Liver (tissue), 7 donors: ENCODE measurements at regions not wholly inside any gene's neighbourhood (a gene's known extent, or its start where the extent isn't known, plus 50 kb on each side); places are given as distances from the start of the nearest gene placed in this dataset.

Experiments
- DNase-seq: peaks from one replicate; pipeline ENCODE4 v3.0.0-alpha.2; 2017; ENCODE audit warnings: low spot score
- H3K27ac ChIP-seq, 2 donors: one replicate each; pipeline ENCODE4 v1.7.0; 2013; ENCODE audit warnings: inconsistent platforms in 2 of 2, low read length in 2 of 2, control low read depth in 1 of 2, low read depth in 1 of 2, mild to moderate bottlenecking in 1 of 2
- H3K27me3 ChIP-seq, 4 donors: one replicate each; pipeline versions ENCODE4 v1.6.1 to v1.7.0; 2013; ENCODE audit warnings: low read length in 3 of 4, inconsistent platforms in 1 of 4, mild to moderate bottlenecking in 1 of 4, moderate library complexity in 1 of 4; ENCODE audit not compliant: control insufficient read depth in 4 of 4, insufficient read depth in 4 of 4
- H3K36me3 ChIP-seq, 4 donors: one replicate each; pipeline versions ENCODE4 v1.6.1 to v1.7.0; 2013; ENCODE audit warnings: low read length in 3 of 4, mild to moderate bottlenecking in 3 of 4, low read depth in 1 of 4, moderate library complexity in 1 of 4; ENCODE audit not compliant: control insufficient read depth in 4 of 4, insufficient read depth in 3 of 4
- H3K4me1 ChIP-seq, 4 donors: one replicate each; pipeline versions ENCODE4 v1.6.1 to v1.7.0; 2013; ENCODE audit warnings: low read length in 3 of 4, mild to moderate bottlenecking in 3 of 4, moderate library complexity in 1 of 4; ENCODE audit not compliant: control insufficient read depth in 4 of 4, insufficient read depth in 4 of 4
- H3K4me3 ChIP-seq, 3 donors: one replicate each; pipeline versions ENCODE4 v1.6.1 to v1.7.0; 2013; ENCODE audit warnings: low read length in 3 of 3, control low read depth in 1 of 3, low read depth in 1 of 3, mild to moderate bottlenecking in 1 of 3
- H3K9ac ChIP-seq, 2 donors: one replicate each; pipeline ENCODE4 v1.7.0; 2013; ENCODE audit warnings: low read length in 2 of 2, mild to moderate bottlenecking in 2 of 2, moderate library complexity in 2 of 2, control low read depth in 1 of 2, low read depth in 1 of 2
- H3K9me3 ChIP-seq, 4 donors: one replicate each; pipeline versions ENCODE4 v1.6.1 to v1.7.0; 2013; ENCODE audit warnings: low read length in 3 of 4; ENCODE audit not compliant: control insufficient read depth in 4 of 4
- FOXA1 ChIP-seq: IDR thresholded peaks from 2 replicates; pipeline ENCODE4 v1.6.1; 2016; ENCODE audit warnings: antibody characterized with exemption
- FOXA2 ChIP-seq: IDR thresholded peaks from 2 replicates; pipeline ENCODE4 v1.6.1; 2016; ENCODE audit warnings: antibody characterized with exemption
- HNF4A ChIP-seq, 2 donors: conservative IDR thresholded peaks; 2 replicates each; pipeline ENCODE4 v1.6.1; 2016; ENCODE audit warnings: antibody characterized with exemption in 2 of 2, mild to moderate bottlenecking in 2 of 2
- HNF4G ChIP-seq: IDR thresholded peaks from 2 replicates; pipeline ENCODE4 v1.6.1; 2016; ENCODE audit warnings: antibody characterized with exemption
- JUND ChIP-seq, 2 donors: IDR thresholded peaks; 2 replicates each; pipeline ENCODE4 v1.6.1; 2016; ENCODE audit warnings: antibody characterized with exemption in 2 of 2
- RAD21 ChIP-seq, 2 donors: IDR thresholded peaks; 2 replicates each; pipeline ENCODE4 v1.6.1; 2016; ENCODE audit warnings: antibody characterized with exemption in 2 of 2, mild to moderate bottlenecking in 2 of 2
- RXRA ChIP-seq, 2 donors: IDR thresholded peaks; 2 replicates each; pipeline ENCODE4 v1.6.1; 2017 to 2018; ENCODE audit warnings: antibody characterized with exemption in 2 of 2, mild to moderate bottlenecking in 1 of 2
- SP1 ChIP-seq: IDR thresholded peaks from 2 replicates; pipeline ENCODE4 v1.6.1; 2018; ENCODE audit warnings: antibody characterized with exemption, mild to moderate bottlenecking
- TAF1 ChIP-seq: conservative IDR thresholded peaks from 2 replicates; pipeline ENCODE4 v1.6.1; 2016; ENCODE audit warnings: antibody characterized with exemption, mild to moderate bottlenecking
- WGBS: extraction: QIAGEN DNeasy Blood & Tissue Kit; methylation state at CpG from one replicate; pipeline ENCODE4 v1.1.7; 2013; 5-methylcytosine and 5-hydroxymethylcytosine counted together
- TF ChIP-seq, protein P1 (sequence below): IDR thresholded peaks from 2 replicates; pipeline ENCODE4 v1.6.1; 2016; ENCODE audit warnings: antibody characterized with exemption
- TF ChIP-seq, protein P2 (sequence below): IDR thresholded peaks from 2 replicates; pipeline ENCODE4 v1.6.1; 2016; ENCODE audit warnings: antibody characterized with exemption
- donor health status: healthy.
- donor health status: healthy.
- donor health status: healthy.
- donor health status: healthy.

DNA sequence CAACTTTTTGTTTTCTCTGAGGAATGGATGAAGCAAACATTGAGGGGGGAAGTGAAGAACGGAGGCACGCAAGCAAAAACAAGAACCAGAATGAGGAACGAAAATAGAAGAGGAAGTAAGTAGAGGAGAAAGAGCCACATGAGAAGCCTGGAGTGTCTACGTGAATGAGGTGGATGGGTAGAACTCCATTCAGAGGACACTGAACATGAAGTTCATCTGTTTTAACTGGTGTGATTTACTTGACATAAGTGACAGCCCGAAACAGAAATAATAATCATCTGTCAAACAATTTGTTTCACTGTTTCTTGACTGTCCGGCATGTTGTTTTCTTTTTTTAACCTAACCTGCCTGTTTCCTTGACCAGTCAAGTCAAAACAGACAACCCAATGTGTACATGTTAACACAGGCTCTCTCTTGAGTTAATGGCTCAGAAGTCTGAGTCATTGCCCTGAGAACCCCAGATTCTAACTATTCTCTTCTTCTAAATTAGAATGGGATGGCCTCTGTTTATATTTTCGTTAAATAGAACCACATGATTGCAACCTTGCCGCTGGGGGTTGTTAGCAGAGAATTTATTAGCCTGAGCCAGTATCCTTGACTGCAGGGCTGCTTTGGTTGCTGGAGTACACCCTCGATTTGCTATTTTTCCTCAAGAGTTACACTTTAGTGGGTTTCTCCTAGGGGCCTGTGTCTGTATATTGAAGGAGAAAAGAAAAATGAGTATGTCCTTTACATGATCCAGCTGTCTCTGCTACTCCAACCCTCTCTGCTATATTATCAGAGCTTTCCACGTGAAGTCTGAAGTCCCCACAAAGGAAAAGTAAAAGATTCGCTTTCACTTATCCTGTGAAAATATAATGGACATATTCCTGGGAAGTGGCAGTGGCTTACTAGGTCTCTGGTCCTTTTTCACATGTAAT lies 151.7 kb downstream of the ZC3H11B start:
- Histone ChIP-seq H3K27ac (no peak overlapping the region), H3K9me3 (no peaks in the 10 kb centered on the region), H3K27me3 (no peaks in the 10 kb centered on the region), H3K36me3 (no peaks in the 10 kb centered on the region), H3K4me1 (no peaks in the 10 kb centered on the region), H3K9ac (no peak overlapping the region), H3K4me3 (no peak overlapping the region)
- WGBS: 56% methylated on average over 11 of the region's 11 CpGs
- TF ChIP-seq HNF4A (conservative IDR thresholded peaks at IDR 0.05): no peak
- no peak for TF ChIP-seq SP1
- TF ChIP-seq FOXA1: no peak
- no peak for TF ChIP-seq HNF4G
- TF ChIP-seq JUND (IDR thresholded peaks at IDR 0.05): no peak
- TF ChIP-seq RAD21 (IDR thresholded peaks at IDR 0.05): no peak
- no peak for TF ChIP-seq FOXA2
- TF ChIP-seq, protein P1, sequence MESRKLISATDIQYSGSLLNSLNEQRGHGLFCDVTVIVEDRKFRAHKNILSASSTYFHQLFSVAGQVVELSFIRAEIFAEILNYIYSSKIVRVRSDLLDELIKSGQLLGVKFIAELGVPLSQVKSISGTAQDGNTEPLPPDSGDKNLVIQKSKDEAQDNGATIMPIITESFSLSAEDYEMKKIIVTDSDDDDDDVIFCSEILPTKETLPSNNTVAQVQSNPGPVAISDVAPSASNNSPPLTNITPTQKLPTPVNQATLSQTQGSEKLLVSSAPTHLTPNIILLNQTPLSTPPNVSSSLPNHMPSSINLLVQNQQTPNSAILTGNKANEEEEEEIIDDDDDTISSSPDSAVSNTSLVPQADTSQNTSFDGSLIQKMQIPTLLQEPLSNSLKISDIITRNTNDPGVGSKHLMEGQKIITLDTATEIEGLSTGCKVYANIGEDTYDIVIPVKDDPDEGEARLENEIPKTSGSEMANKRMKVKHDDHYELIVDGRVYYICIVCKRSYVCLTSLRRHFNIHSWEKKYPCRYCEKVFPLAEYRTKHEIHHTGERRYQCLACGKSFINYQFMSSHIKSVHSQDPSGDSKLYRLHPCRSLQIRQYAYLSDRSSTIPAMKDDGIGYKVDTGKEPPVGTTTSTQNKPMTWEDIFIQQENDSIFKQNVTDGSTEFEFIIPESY: no peak
- DNase-seq: no peak

DNA sequence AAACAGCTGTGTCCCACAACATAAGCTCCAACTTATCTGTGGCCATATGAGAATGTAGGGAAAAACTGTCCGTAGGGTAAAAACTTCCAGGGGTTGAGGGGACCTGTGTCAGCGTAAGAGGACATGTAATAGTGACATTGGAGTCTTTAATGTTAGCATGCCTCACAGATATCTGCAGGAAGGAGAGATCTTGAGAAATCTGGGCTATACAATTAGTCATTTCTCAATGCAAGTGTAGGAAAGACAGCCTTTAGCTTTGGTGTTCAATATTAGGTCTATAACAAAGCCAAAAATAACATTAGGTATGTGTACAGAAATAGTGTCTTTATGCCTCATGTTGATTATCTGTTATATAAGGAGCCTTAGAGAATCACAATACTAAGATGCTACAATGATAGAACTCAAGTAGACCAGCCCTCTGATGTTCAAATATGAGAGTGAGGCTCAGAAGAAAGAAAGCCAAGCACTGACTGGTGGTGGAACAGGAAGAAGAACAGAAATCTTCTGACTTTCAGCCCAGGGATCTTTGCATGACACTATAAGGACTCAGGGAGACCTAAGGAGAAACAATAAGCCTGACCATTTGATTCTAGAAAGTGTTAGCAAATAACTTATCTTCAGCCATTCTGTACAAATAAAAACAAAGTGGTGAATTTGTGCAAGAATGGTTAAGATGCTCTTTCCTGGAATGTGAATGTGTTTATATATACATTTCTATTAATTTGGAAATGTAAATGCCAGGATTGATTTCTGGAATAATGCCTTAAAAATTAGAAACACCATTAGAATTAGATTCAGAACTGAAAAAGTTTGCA lies 152.6 kb downstream of the ZC3H11B start:
- Histone ChIP-seq H3K27me3 (no peaks in the 10 kb centered on the region), H3K27ac (no peak overlapping the region), H3K4me3 (no peak overlapping the region), H3K36me3 (no peaks in the 10 kb centered on the region), H3K9ac (no peak overlapping the region), H3K4me1 (no peaks in the 10 kb centered on the region), H3K9me3 (no peaks in the 10 kb centered on the region)
- DNase-seq: no peak
- 85% methylated on average over 2 of the region's 2 CpGs for WGBS
- no peak for TF ChIP-seq FOXA1
- TF ChIP-seq, protein P1: no peak
- TF ChIP-seq RXRA (IDR thresholded peaks at IDR 0.05): no peak
- TF ChIP-seq, protein P2, sequence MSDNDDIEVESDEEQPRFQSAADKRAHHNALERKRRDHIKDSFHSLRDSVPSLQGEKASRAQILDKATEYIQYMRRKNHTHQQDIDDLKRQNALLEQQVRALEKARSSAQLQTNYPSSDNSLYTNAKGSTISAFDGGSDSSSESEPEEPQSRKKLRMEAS: no peak
- TF ChIP-seq TAF1: no peak
